ENCODE measurements at regions not wholly inside any gene's neighbourhood (a gene's known extent, or its start where the extent isn't known, plus 50 kb on each side); places are given as distances from the start of the nearest gene placed in this dataset.

- no peaks in the 10 kb centered on the region for H3K27me3 ChIP-seq
- H3K4me3 ChIP-seq = no peak overlapping the region
- WGBS, 3 donors = 89 to 92% (median 90%) methylated on average over 2 of the region's 2 CpGs
- TF ChIP-seq CTCF (IDR thresholded peaks at IDR 0.05) (no peak), EP300 (IDR thresholded peaks at IDR 0.05) (no peak), POLR2A (IDR thresholded peaks at IDR 0.05) (no peak)
- DNase-seq = no peak
- H3K27ac ChIP-seq = no peak overlapping the region
- intact Hi-C loops (cut with DNase I) = no loop called here
- H3K4me1 ChIP-seq (ENCODE audit: insufficient read depth) = no peaks in the 10 kb centered on the region
- H3K36me3 ChIP-seq = no peaks in the 10 kb centered on the region
- H3K9me3 ChIP-seq = no peaks in the 10 kb centered on the region
Measured at GRCh38 chr2:21728133-21728532, 604.4 kb downstream of the TDRD15 start.

GRCh38 chr2:21730141-21730540, 606.4 kb downstream of the TDRD15 start:
- H3K27me3 ChIP-seq = no peaks in the 10 kb centered on the region
- H3K36me3 ChIP-seq = no peaks in the 10 kb centered on the region
- WGBS, 3 donors = 72 to 74% (median 73%) methylated on average over 3 of the region's 3 CpGs
- H3K4me3 ChIP-seq = no peak overlapping the region
- no peak for DNase-seq
- TF ChIP-seq EP300 (IDR thresholded peaks at IDR 0.05) = no peak
- H3K9me3 ChIP-seq = no peaks in the 10 kb centered on the region
- intact Hi-C loops (cut with DNase I) = no loop called here
- no peak overlapping the region for H3K27ac ChIP-seq
- H3K4me1 ChIP-seq (ENCODE audit: insufficient read depth) = no peaks in the 10 kb centered on the region

GRCh38 chr2:21740484-21740883, 616.7 kb downstream of the TDRD15 start:
- H3K9me3 ChIP-seq = no peaks in the 10 kb centered on the region
- no peaks in the 10 kb centered on the region for H3K36me3 ChIP-seq
- no peaks in the 10 kb centered on the region for H3K27me3 ChIP-seq
- no peak overlapping the region for H3K27ac ChIP-seq
- WGBS, 3 donors = 57 to 77% (median 61%) methylated on average over 2 of the region's 2 CpGs
- intact Hi-C loops (cut with DNase I) = no loop called here
- no peak for TF ChIP-seq CTCF (IDR thresholded peaks at IDR 0.05)
- TF ChIP-seq POLR2A (IDR thresholded peaks at IDR 0.05) = no peak
- TF ChIP-seq EP300 (IDR thresholded peaks at IDR 0.05) = no peak
- DNase-seq = no peak
- H3K4me1 ChIP-seq (ENCODE audit: insufficient read depth) = no peaks in the 10 kb centered on the region
- H3K4me3 ChIP-seq = no peak overlapping the region

- H3K4me3 ChIP-seq = no peak overlapping the region
- WGBS, 3 donors = 94 to 96% (median 95%) methylated on average over 3 of the region's 3 CpGs
- H3K27me3 ChIP-seq = no peaks in the 10 kb centered on the region
- TF ChIP-seq EP300 (IDR thresholded peaks at IDR 0.05) = no peak
- TF ChIP-seq POLR2A (IDR thresholded peaks at IDR 0.05) = no peak
- TF ChIP-seq CTCF (IDR thresholded peaks at IDR 0.05) = no peak
- H3K9me3 ChIP-seq = no peaks in the 10 kb centered on the region
- intact Hi-C loops (cut with DNase I) = no loop called here
- DNase-seq = no peak
- no peaks in the 10 kb centered on the region for H3K4me1 ChIP-seq (ENCODE audit: insufficient read depth)
- no peaks in the 10 kb centered on the region for H3K36me3 ChIP-seq
- no peak overlapping the region for H3K27ac ChIP-seq
Measured at GRCh38 chr2:21746499-21746898, 622.7 kb downstream of the TDRD15 start.

- no peaks in the 10 kb centered on the region for H3K4me1 ChIP-seq (ENCODE audit: insufficient read depth)
- WGBS, 3 donors = 66 to 69% (median 67%) methylated on average over 4 of the region's 4 CpGs
- no peaks in the 10 kb centered on the region for H3K36me3 ChIP-seq
- TF ChIP-seq POLR2A (IDR thresholded peaks at IDR 0.05) = no peak
- TF ChIP-seq EP300 (IDR thresholded peaks at IDR 0.05) = no peak
- no peak for TF ChIP-seq CTCF (IDR thresholded peaks at IDR 0.05)
- no peak for DNase-seq
- H3K27me3 ChIP-seq = no peaks in the 10 kb centered on the region
- intact Hi-C loops (cut with DNase I) = no loop called here
- H3K9me3 ChIP-seq = no peaks in the 10 kb centered on the region
- no peak overlapping the region for H3K27ac ChIP-seq
- H3K4me3 ChIP-seq = no peak overlapping the region
Measured at GRCh38 chr2:21748501-21748900, 624.7 kb downstream of the TDRD15 start.

Data from ovary (tissue), 7 donors.